HCT116 (cell line): ENCODE measurements at regions not wholly inside any gene's neighbourhood (a gene's known extent, or its start where the extent isn't known, plus 50 kb on each side); places are given as distances from the start of the nearest gene placed in this dataset.
"Not testable (repeated sequence)": the region's sequence is repeated elsewhere in the genome, so short reads cannot be mapped to it uniquely, and the experiment has no call there.

Experiments
- ATAC-seq: fragments of 200-7000 bp; cut with Tn5 transposase; 2 replicates; pipeline ENCODE4 v1.9.1; 2020; ENCODE audit warnings: mild to moderate bottlenecking, moderate library complexity
- BruUV-seq: library from RNA; stranded (reverse); fragments of 400-500 nt; replicated peaks from 2 replicates; lab custom pipeline; 2021; lab: Mats Ljungman, UMichigan
- CTCF ChIA-PET: fragments of 300-600 bp; sonication (Branson Sonifier 250); formaldehyde crosslinking; loops from one replicate; lab custom pipeline; 2021; ENCODE audit warnings: antibody characterized with exemption; lab: Charles Lee
- POLR2A ChIA-PET: fragments of 300-600, 350-600 bp; sonication (Branson Sonifier 250); formaldehyde crosslinking; loops from one replicate; lab custom pipeline; 2021; ENCODE audit warnings: antibody characterized with exemption; lab: Charles Lee
- RAD21 ChIA-PET, 2 experiments: fragments of 300-600 bp; sonication (Branson Sonifier 250); formaldehyde crosslinking; loops; one replicate each; lab custom pipeline; 2023; ENCODE audit warnings: low total read pairs in 2 of 2; ENCODE audit not compliant: uncharacterized antibody in 2 of 2, unreplicated experiment in 2 of 2, low non-redundant PET in 1 of 2; lab: Charles Lee
- DNase-seq: peaks from one replicate; pipeline ENCODE4 v3.0.0-alpha.2; 2010; ENCODE audit warnings: low read depth, low spot score
- H2AFZ ChIP-seq: fragments of 200-600 bp; shearing (Covaris generic), sonication (generic); 2 replicates; pipeline ENCODE4 v1.6.1; 2017; ENCODE audit warnings: low read depth, mixed run types, mixed read lengths, antibody characterized with exemption, low read length; ENCODE audit not compliant: poor library complexity, severe bottlenecking
- H3K27ac ChIP-seq: 2 replicates; pipeline ENCODE4 v1.5.1; 2012; ENCODE audit warnings: low read depth, low read length
- H3K27me3 ChIP-seq: fragments of 200-600 bp; sonication (generic); 2 replicates; pipeline ENCODE4 v1.6.1; 2016; ENCODE audit warnings: mixed run types, low read length, mixed read lengths; ENCODE audit not compliant: insufficient read depth
- H3K36me3 ChIP-seq, 2 experiments: fragments of 200-500 bp in 1 of 2; fragments of 200-600 bp in 1 of 2; sonication (Bioruptor generic) in 1 of 2; sonication (generic) in 1 of 2; 2 replicates each; pipeline versions ENCODE4 v1.5.1 to v1.6.1; 2014 to 2016; ENCODE audit warnings: low read length in 2 of 2, inconsistent platforms in 1 of 2, mixed read lengths in 1 of 2, mixed run types in 1 of 2; ENCODE audit not compliant: insufficient read depth in 2 of 2, control insufficient read depth in 1 of 2
- H3K4me1 ChIP-seq, 2 experiments: fragments of 200-600 bp in 1 of 2; sonication (generic) in 1 of 2; 2 replicates each; pipeline versions ENCODE4 v1.5.1 to v1.6.1; 2012 to 2017; ENCODE audit warnings: low read length in 2 of 2, inconsistent platforms in 1 of 2, mild to moderate bottlenecking in 1 of 2, mixed read lengths in 1 of 2, mixed run types in 1 of 2, moderate library complexity in 1 of 2; ENCODE audit not compliant: insufficient read depth in 2 of 2, control insufficient read depth in 1 of 2
- H3K4me2 ChIP-seq: fragments of 200-600 bp; sonication (generic); 2 replicates; pipeline ENCODE4 v1.6.1; 2017; ENCODE audit warnings: mixed run types, low read length, mixed read lengths
- H3K4me3 ChIP-seq, 2 experiments: fragments of 200-600 bp in 1 of 2; sonication (generic) in 1 of 2; replicated peaks in 1 of 2; 2 replicates each; pipeline ENCODE4 v1.5.1; 2011 to 2016; ENCODE audit warnings: low read length in 2 of 2, control low read depth in 1 of 2, low read depth in 1 of 2, mild to moderate bottlenecking in 1 of 2, mixed read lengths in 1 of 2, mixed run types in 1 of 2
- H3K79me2 ChIP-seq: fragments of 200-600 bp; sonication (generic); 2 replicates; pipeline ENCODE4 v1.6.1; 2017; ENCODE audit warnings: mild to moderate bottlenecking, mixed run types, low read length, moderate library complexity, mixed read lengths; ENCODE audit not compliant: insufficient read depth
- H3K9ac ChIP-seq: fragments of 200-600 bp; sonication (generic); 2 replicates; pipeline ENCODE4 v1.6.1; 2016; ENCODE audit warnings: low read length, mixed read lengths
- H3K9me2 ChIP-seq: fragments of 200-600 bp; sonication (generic), shearing (Covaris generic); 2 replicates; pipeline ENCODE4 v1.6.1; 2017; ENCODE audit warnings: mixed run types, mild to moderate bottlenecking, moderate library complexity; ENCODE audit not compliant: insufficient read depth
- H3K9me3 ChIP-seq, 2 experiments: fragments of 200-500 bp in 1 of 2; fragments of 200-600 bp in 1 of 2; sonication (Bioruptor generic) in 1 of 2; sonication (generic) in 1 of 2; 2 replicates each; pipeline ENCODE4 v1.6.1; 2014 to 2017; ENCODE audit warnings: low read length in 2 of 2, mixed read lengths in 2 of 2, inconsistent platforms in 1 of 2, low read depth in 1 of 2, mild to moderate bottlenecking in 1 of 2, mixed run types in 1 of 2, moderate library complexity in 1 of 2; ENCODE audit not compliant: control insufficient read depth in 1 of 2, insufficient read depth in 1 of 2
- H4K20me1 ChIP-seq: fragments of 200-600 bp; sonication (generic), shearing (Covaris generic); 2 replicates; pipeline ENCODE4 v1.6.1; 2017; ENCODE audit warnings: mixed run types, mild to moderate bottlenecking, moderate library complexity; ENCODE audit not compliant: insufficient read depth
- CBX3 ChIP-seq: IDR thresholded peaks from 2 replicates; pipeline ENCODE4 v1.6.1; 2012; ENCODE audit warnings: low read depth
- CEBPB ChIP-seq: IDR thresholded peaks from 2 replicates; pipeline ENCODE4 v1.6.1; 2012; ENCODE audit warnings: low read depth
- EZH2 ChIP-seq: fragments of 200-600 bp; sonication (generic); IDR thresholded peaks from 2 replicates; pipeline ENCODE4 v1.6.1; 2017; ENCODE audit warnings: antibody characterized with exemption, mixed run types
- FOSL1 ChIP-seq: IDR thresholded peaks from 2 replicates; pipeline ENCODE4 v1.6.1; 2012; ENCODE audit warnings: low read depth
- JUND ChIP-seq: IDR thresholded peaks from 2 replicates; pipeline ENCODE4 v1.6.1; 2012
- POLR2A ChIP-seq: IDR thresholded peaks from 2 replicates; pipeline ENCODE4 v1.7.0; 2011; ENCODE audit warnings: borderline replicate concordance; ENCODE audit not compliant: insufficient read depth, insufficient read length; ENCODE audit errors: extremely low read depth
- RAD21 ChIP-seq: IDR thresholded peaks from 2 replicates; pipeline ENCODE4 v1.6.1; 2012; ENCODE audit warnings: low read depth, mild to moderate bottlenecking
- SIN3A ChIP-seq: IDR thresholded peaks from 2 replicates; pipeline ENCODE4 v1.6.1; 2012; ENCODE audit warnings: low read depth
- SP1 ChIP-seq: IDR thresholded peaks from 2 replicates; pipeline ENCODE4 v1.6.1; 2012; ENCODE audit warnings: low read depth
- TCF7L2 ChIP-seq: IDR thresholded peaks from 2 replicates; pipeline ENCODE4 v1.7.0; 2011; ENCODE audit warnings: borderline replicate concordance, inconsistent platforms; ENCODE audit not compliant: insufficient read depth, insufficient read length; ENCODE audit errors: extremely low read depth
- intact Hi-C: fragments of 100-400 bp; cut with micrococcal nuclease; formaldehyde crosslinking; loops from 2 replicates; pipeline ENCODE4 v1.10.0; 2022
- TF ChIP-seq, protein P1 (sequence below), 3 experiments: fragments of 200-600 bp in 1 of 3; sonication (generic) in 1 of 3; IDR thresholded peaks in 2 of 3; conservative IDR thresholded peaks in 1 of 3; 2 replicates each; pipeline ENCODE4 v1.5.1; 2012 to 2017; ENCODE audit warnings: low read depth in 2 of 3, low read length in 2 of 3, antibody characterized with exemption in 1 of 3, borderline replicate concordance in 1 of 3, control low read depth in 1 of 3, mild to moderate bottlenecking in 1 of 3, mixed read lengths in 1 of 3, mixed run types in 1 of 3, moderate library complexity in 1 of 3; ENCODE audit not compliant: insufficient read depth in 1 of 3
- TF ChIP-seq, protein P2 (sequence below): IDR thresholded peaks from 2 replicates; pipeline ENCODE4 v1.6.1; 2012

DNA sequence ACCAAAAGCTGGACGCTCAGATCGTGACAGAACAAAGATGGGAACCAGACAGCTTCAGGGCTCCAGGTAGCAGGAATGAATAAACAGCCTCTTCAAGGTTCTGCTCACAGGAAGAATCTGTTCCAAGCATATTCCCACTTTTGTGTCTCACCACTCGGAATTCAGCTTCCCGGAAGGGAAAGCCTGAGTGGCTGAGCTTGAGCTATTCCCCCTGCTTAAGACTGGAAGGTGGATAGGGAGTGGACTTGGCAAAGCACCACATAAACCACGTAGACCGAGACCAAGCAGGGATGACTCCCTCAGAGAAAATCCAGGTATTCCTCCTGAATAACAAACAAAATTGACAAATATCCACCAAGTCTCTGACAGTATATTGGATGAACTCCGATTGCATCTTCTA, 180.2 kb upstream of the NR2F2 start:
- intact Hi-C loops = no loop called here
- ChIA-PET CTCF (no interaction called here), RAD21 (no interaction called here), POLR2A (no interaction called here)
- Histone ChIP-seq H3K4me1 (peaks cover 4 to 7% of the 10 kb centered on the region in 2 experiments; a peak in 3 of 4 replicates), H3K4me3 (no peak overlapping the region), H3K9me3 (no peaks in the 10 kb centered on the region), H3K27ac (no peak overlapping the region), H3K79me2 (no peaks in the 10 kb centered on the region), H3K4me2 (no peak overlapping the region), H3K36me3 (no peaks in the 10 kb centered on the region), H3K9me2 (no peaks in the 10 kb centered on the region), H4K20me1 (no peaks in the 10 kb centered on the region), H3K27me3 (no peaks in the 10 kb centered on the region), H3K9ac (no peak overlapping the region), H2AFZ (no peak overlapping the region)
- TF ChIP-seq SIN3A = no peak
- TF ChIP-seq FOSL1 = no peak
- no peak for TF ChIP-seq EZH2
- TF ChIP-seq, protein P1, sequence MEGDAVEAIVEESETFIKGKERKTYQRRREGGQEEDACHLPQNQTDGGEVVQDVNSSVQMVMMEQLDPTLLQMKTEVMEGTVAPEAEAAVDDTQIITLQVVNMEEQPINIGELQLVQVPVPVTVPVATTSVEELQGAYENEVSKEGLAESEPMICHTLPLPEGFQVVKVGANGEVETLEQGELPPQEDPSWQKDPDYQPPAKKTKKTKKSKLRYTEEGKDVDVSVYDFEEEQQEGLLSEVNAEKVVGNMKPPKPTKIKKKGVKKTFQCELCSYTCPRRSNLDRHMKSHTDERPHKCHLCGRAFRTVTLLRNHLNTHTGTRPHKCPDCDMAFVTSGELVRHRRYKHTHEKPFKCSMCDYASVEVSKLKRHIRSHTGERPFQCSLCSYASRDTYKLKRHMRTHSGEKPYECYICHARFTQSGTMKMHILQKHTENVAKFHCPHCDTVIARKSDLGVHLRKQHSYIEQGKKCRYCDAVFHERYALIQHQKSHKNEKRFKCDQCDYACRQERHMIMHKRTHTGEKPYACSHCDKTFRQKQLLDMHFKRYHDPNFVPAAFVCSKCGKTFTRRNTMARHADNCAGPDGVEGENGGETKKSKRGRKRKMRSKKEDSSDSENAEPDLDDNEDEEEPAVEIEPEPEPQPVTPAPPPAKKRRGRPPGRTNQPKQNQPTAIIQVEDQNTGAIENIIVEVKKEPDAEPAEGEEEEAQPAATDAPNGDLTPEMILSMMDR (IDR thresholded peaks at IDR 0.05 in 2 of 3, conservative IDR thresholded peaks at IDR 0.05 in 1 of 3; ENCODE audit: borderline replicate concordance in 1 of 3, insufficient read depth in 1 of 3, low read depth in 2 of 3, low read length in 2 of 3) = no peak
- TF ChIP-seq CBX3 = no peak
- TF ChIP-seq, protein P2, sequence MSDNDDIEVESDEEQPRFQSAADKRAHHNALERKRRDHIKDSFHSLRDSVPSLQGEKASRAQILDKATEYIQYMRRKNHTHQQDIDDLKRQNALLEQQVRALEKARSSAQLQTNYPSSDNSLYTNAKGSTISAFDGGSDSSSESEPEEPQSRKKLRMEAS = no peak
- TF ChIP-seq POLR2A = no peak
- DNase-seq (no peak), ATAC-seq (no peak)
- no TSS peak for BruUV-seq

DNA sequence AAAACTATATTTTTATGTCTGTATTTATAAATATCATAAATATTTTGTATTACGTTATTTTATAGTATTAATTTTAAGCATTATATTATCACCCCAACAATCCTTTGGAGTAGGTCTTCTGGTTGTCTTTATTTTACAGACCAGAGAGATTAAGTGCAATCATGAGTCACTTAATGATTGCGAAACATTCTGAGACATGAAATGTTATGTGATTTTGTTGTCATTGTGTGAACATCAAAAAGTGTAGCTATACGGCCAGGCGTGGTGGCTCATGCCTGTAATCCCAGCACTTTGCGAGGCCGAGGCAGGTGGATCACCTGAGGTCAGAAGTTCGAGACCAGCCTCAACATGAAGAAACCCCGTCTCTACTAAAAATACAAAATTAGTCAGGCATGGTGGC, 178.8 kb upstream of the NR2F2 start:
- TF ChIP-seq SIN3A (0 out of 2 replicates have a peak, but pooled peaks have one; percentile 20), CBX3 (peak; percentile 82), SP1 (peak; percentile 41; the same call in 1 of the 2 replicates), RAD21 (0 out of 2 replicates have a peak, but pooled peaks have one; percentile 18), JUND (peak; percentile 70), TCF7L2 (peak; percentile 29), CEBPB (peak; percentile 99), FOSL1 (peak; percentile 70)
- TF ChIP-seq, protein P2 = peak; percentile 80
- CTCF ChIA-PET, H3K4me3 ChIP-seq, H3K79me2 ChIP-seq, BruUV-seq, H4K20me1 ChIP-seq, H2AFZ ChIP-seq, POLR2A ChIA-PET, H3K4me1 ChIP-seq, H3K9ac ChIP-seq, H3K27me3 ChIP-seq, H3K9me3 ChIP-seq, intact Hi-C loops, H3K9me2 ChIP-seq, H3K27ac ChIP-seq, H3K36me3 ChIP-seq: not testable (repeated sequence)
- DNase-seq = peak; percentile 68
- ATAC-seq = peak; percentile 74
- H3K4me2 ChIP-seq = peak overlapping the region; percentile 21; the same call in 1 of the 2 replicates
- RAD21 ChIA-PET = interaction anchor here in 1 of 2 experiments (0.7 kb wide), 1 partner anchor 9 kb away, joined by 4 read pairs; no protein-coding TSS in a partner anchor
